Liver (tissue), 3 donors: ENCODE measurements at regions not wholly inside any gene's neighbourhood (a gene's known extent, or its start where the extent isn't known, plus 50 kb on each side); places are given as distances from the start of the nearest gene placed in this dataset.

ENCODE experiments used
- GABPA ChIP-seq, 2 donors: IDR thresholded peaks in 1 of 2; conservative IDR thresholded peaks in 1 of 2; 2 replicates each; pipeline ENCODE4 v1.6.1; 2016; ENCODE audit warnings: antibody characterized with exemption in 2 of 2, mild to moderate bottlenecking in 1 of 2, moderate library complexity in 1 of 2
- TAF1 ChIP-seq: conservative IDR thresholded peaks from 2 replicates; pipeline ENCODE4 v1.6.1; 2016; ENCODE audit warnings: antibody characterized with exemption, mild to moderate bottlenecking
- TF ChIP-seq, protein P1 (sequence below): fragments of 150-350 bp; IDR thresholded peaks from 2 replicates; pipeline ENCODE4 v1.5.1; 2017; ENCODE audit warnings: improper control_type of control experiment, low read depth, low read length; ENCODE audit not compliant: missing input control
- donor health status: healthy.
- donor health status: healthy.

DNA sequence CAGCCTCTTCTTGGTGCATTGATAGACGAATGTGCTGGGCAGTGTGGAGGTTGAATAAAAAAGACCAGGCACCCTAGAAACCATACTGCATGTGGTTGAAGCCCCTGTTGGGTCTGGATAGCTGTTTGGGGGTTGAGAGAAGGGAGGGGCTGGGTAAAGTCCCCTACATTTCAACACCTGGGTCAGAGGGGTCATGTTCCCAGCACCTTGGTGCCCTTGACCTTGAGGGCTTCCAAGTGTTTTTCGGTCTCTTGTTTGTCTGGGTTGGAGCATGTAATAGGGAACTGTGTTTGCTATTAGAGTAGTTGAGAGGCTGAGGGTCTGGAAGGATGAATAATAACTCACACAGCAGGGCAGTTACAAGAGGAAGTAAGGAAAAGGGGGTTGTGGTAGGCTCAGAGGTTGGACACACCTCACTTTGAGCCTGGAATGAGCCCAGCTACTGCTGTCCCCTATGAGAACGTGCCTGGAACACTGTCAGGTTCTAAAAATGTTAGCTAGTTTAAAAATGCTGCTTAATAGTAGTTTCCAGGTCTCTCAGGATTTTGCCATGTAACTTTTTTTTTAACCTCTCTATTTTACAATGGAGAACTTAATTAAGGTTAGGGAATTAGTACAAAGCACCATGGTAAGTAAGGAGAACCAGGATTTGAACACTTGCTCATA lies 155.2 kb upstream of the SPRY4 start:
- TF ChIP-seq, protein P1, sequence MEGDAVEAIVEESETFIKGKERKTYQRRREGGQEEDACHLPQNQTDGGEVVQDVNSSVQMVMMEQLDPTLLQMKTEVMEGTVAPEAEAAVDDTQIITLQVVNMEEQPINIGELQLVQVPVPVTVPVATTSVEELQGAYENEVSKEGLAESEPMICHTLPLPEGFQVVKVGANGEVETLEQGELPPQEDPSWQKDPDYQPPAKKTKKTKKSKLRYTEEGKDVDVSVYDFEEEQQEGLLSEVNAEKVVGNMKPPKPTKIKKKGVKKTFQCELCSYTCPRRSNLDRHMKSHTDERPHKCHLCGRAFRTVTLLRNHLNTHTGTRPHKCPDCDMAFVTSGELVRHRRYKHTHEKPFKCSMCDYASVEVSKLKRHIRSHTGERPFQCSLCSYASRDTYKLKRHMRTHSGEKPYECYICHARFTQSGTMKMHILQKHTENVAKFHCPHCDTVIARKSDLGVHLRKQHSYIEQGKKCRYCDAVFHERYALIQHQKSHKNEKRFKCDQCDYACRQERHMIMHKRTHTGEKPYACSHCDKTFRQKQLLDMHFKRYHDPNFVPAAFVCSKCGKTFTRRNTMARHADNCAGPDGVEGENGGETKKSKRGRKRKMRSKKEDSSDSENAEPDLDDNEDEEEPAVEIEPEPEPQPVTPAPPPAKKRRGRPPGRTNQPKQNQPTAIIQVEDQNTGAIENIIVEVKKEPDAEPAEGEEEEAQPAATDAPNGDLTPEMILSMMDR: no peak
- TF ChIP-seq GABPA (IDR thresholded peaks at IDR 0.05 in 1 of 2, conservative IDR thresholded peaks at IDR 0.05 in 1 of 2) (no peak), TAF1 (no peak)
